GM12892 (cell line): ENCODE measurements at regions not wholly inside any gene's neighbourhood (a gene's known extent, or its start where the extent isn't known, plus 50 kb on each side); places are given as distances from the start of the nearest gene placed in this dataset.

Experiments used
- POLR2A ChIP-seq: IDR thresholded peaks from 2 replicates; pipeline ENCODE4 v1.6.1; 2011; ENCODE audit warnings: low read depth, low read length, control low read depth
- POLR2AphosphoS5 ChIP-seq: IDR thresholded peaks from 2 replicates; pipeline ENCODE4 v1.6.1; 2011; ENCODE audit warnings: low read depth, low read length, control low read depth

GRCh38 chr20:60950561-60950960, 301.5 kb upstream of the CDH4 start:
- TF ChIP-seq POLR2A (no peak), POLR2AphosphoS5 (no peak)
